ENCODE measurements at regions not wholly inside any gene's neighbourhood (a gene's known extent, or its start where the extent isn't known, plus 50 kb on each side); places are given as distances from the start of the nearest gene placed in this dataset.
"Not testable (repeated sequence)": the region's sequence is repeated elsewhere in the genome, so short reads cannot be mapped to it uniquely, and the experiment has no call there.

- no peak for DNase-seq
Measured at GRCh38 chr6:80540700-80541099, 434.2 kb downstream of the BCKDHB start.

- no peak for DNase-seq
Measured at GRCh38 chr6:80537118-80537972, 430.9 kb downstream of the BCKDHB start.

- peak in 1 of 4 experiments; percentile 1 for DNase-seq
Measured at GRCh38 chr6:80535914-80536565, 429.6 kb downstream of the BCKDHB start.

- DNase-seq: no peak
Measured at GRCh38 chr6:80531681-80532619, 425.5 kb downstream of the BCKDHB start.

- DNase-seq: no peak
Measured at GRCh38 chr6:80530103-80530502, 423.6 kb downstream of the BCKDHB start.

GRCh38 chr6:80528115-80528514 is 421.6 kb downstream of the BCKDHB start:
- no peak for DNase-seq

GRCh38 chr6:80527552-80528052 is 421.1 kb downstream of the BCKDHB start:
- DNase-seq: no peak

- no peak for DNase-seq
Measured at GRCh38 chr6:80523531-80523997, 417.1 kb downstream of the BCKDHB start.

GRCh38 chr6:80523010-80523409 is 416.5 kb downstream of the BCKDHB start:
- DNase-seq: no peak

GRCh38 chr6:80522576-80522975 is 416.1 kb downstream of the BCKDHB start:
- DNase-seq: no peak

- DNase-seq: no peak
Measured at GRCh38 chr6:80519811-80520594, 413.5 kb downstream of the BCKDHB start.

- no peak for DNase-seq
Measured at GRCh38 chr6:80517525-80517924, 411.1 kb downstream of the BCKDHB start.

GRCh38 chr6:80510521-80510920 is 404.1 kb downstream of the BCKDHB start:
- not testable (repeated sequence) for DNase-seq

GRCh38 chr6:80508885-80509630 is 402.6 kb downstream of the BCKDHB start:
- no peak for DNase-seq

GRCh38 chr6:80504882-80505281 is 398.4 kb downstream of the BCKDHB start:
- no peak for DNase-seq

- DNase-seq: no peak
Measured at GRCh38 chr6:80503660-80504059, 397.2 kb downstream of the BCKDHB start.

- no peak for DNase-seq
Measured at GRCh38 chr6:80502871-80503270, 396.4 kb downstream of the BCKDHB start.

- no peak for DNase-seq
Measured at GRCh38 chr6:80501636-80502035, 395.2 kb downstream of the BCKDHB start.

GRCh38 chr6:80497696-80498486 is 391.4 kb downstream of the BCKDHB start:
- not testable (repeated sequence) for DNase-seq

Data from suppressor macrophage (primary cell).